ENCODE measurements at regions not wholly inside any gene's neighbourhood (a gene's known extent, or its start where the extent isn't known, plus 50 kb on each side); places are given as distances from the start of the nearest gene placed in this dataset.

DNA sequence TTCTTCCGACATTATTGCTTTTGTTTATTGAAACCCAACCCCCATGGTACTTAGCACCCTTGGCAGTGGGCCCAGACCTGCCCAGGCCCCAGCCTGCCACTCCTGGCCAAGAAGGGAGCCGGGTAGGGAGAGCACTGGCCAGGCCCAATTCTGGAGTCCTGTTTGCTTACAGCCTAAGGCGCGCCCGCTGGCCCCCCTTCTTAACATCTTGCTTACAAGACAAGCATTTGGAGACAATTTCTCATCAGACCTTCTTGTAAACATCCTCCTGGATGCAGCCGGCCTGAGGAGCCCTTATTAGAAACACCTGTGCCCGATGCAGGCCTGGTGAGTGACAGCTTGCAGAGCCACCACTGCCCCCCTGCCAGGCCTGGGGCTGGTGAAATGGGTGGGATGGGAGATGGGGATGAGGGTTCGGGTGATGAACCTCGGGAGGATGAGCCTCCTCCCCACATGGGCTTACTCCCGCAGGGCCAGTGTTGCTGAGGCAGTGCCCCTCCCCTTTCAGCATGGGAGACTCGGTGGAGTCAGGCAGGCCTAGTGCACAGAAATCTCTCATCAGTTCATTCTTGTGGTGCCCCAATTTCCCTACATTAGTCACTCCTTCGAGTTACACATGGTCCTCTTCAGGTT, 217.5 kb downstream of the CYP26B1 start:
- TF ChIP-seq, protein P1, sequence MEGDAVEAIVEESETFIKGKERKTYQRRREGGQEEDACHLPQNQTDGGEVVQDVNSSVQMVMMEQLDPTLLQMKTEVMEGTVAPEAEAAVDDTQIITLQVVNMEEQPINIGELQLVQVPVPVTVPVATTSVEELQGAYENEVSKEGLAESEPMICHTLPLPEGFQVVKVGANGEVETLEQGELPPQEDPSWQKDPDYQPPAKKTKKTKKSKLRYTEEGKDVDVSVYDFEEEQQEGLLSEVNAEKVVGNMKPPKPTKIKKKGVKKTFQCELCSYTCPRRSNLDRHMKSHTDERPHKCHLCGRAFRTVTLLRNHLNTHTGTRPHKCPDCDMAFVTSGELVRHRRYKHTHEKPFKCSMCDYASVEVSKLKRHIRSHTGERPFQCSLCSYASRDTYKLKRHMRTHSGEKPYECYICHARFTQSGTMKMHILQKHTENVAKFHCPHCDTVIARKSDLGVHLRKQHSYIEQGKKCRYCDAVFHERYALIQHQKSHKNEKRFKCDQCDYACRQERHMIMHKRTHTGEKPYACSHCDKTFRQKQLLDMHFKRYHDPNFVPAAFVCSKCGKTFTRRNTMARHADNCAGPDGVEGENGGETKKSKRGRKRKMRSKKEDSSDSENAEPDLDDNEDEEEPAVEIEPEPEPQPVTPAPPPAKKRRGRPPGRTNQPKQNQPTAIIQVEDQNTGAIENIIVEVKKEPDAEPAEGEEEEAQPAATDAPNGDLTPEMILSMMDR (IDR thresholded peaks at IDR 0.05): no peak
- TF ChIP-seq EZH2 (IDR thresholded peaks at IDR 0.05): no peak

Data from neural progenitor cell (in vitro differentiated cells).